T-cell (primary cell): ENCODE measurements at regions not wholly inside any gene's neighbourhood (a gene's known extent, or its start where the extent isn't known, plus 50 kb on each side); places are given as distances from the start of the nearest gene placed in this dataset.

ENCODE experiments used
- ATAC-seq, 4 experiments: fragments of 200-7000 bp in 3 of 4; fragments of 150-1000 bp in 1 of 4; cut with Tn5 transposase; replicated peaks in 1 of 4; 1 replicate in 3 of 4; 2 replicates in 1 of 4; pipeline ENCODE4 v1.10.0; 2021; ENCODE audit warnings: moderate library complexity in 3 of 4, mild to moderate bottlenecking in 2 of 4, moderate number of reproducible peaks in 1 of 4
- CTCF ChIA-PET, 2 donors: fragments of 300-600 bp; sonication (Branson Sonifier 250); formaldehyde crosslinking; loops; one replicate each; lab custom pipeline; 2022; ENCODE audit warnings: antibody characterized with exemption in 2 of 2; lab: Charles Lee
- POLR2A ChIA-PET, 2 donors: fragments of 300-600 bp; sonication (Branson Sonifier 250); formaldehyde crosslinking; loops; one replicate each; lab custom pipeline; 2022; ENCODE audit warnings: antibody characterized with exemption in 2 of 2; lab: Charles Lee
- DNase-seq, 35 experiments: peaks; one replicate each; pipeline versions ENCODE4 v3.0.0 to v3.0.0-alpha.2; 2013 to 2023
- H3K27ac ChIP-seq: one replicate; pipeline ENCODE4 v1.5.1; 2013; ENCODE audit warnings: low read length
- H3K27me3 ChIP-seq, 2 experiments: replicated peaks in 1 of 2; 1 replicate in 1 of 2; 2 replicates in 1 of 2; pipeline versions ENCODE4 v1.6.1 to v1.7.0; 2013; ENCODE audit warnings: low read length in 1 of 2, mixed read lengths in 1 of 2; ENCODE audit not compliant: control insufficient read depth in 2 of 2, insufficient read depth in 2 of 2; ENCODE audit errors: extremely low read depth in 1 of 2
- H3K36me3 ChIP-seq, 2 donors: 1 replicate in 1 of 2; 2 replicates in 1 of 2; pipeline versions ENCODE4 v1.6.1 to v1.7.0; 2013; ENCODE audit warnings: low read length in 1 of 2; ENCODE audit not compliant: control insufficient read depth in 2 of 2, insufficient read depth in 1 of 2; ENCODE audit errors: extremely low read depth in 1 of 2
- H3K4me1 ChIP-seq, 2 experiments: 1 replicate in 1 of 2; 2 replicates in 1 of 2; pipeline versions ENCODE4 v1.6.1 to v1.7.0; 2013; ENCODE audit warnings: low read length in 2 of 2, mixed read lengths in 1 of 2; ENCODE audit not compliant: insufficient read depth in 2 of 2, control insufficient read depth in 1 of 2; ENCODE audit errors: extremely low read depth in 1 of 2
- H3K4me3 ChIP-seq, 2 donors: 1 replicate in 1 of 2; 2 replicates in 1 of 2; pipeline versions ENCODE4 v1.5.1 to v1.7.0; 2013; ENCODE audit warnings: mild to moderate bottlenecking in 2 of 2, low read length in 1 of 2, moderate library complexity in 1 of 2; ENCODE audit not compliant: control insufficient read depth in 1 of 2; ENCODE audit errors: extremely low read depth in 1 of 2
- H3K9me3 ChIP-seq: 2 replicates; pipeline ENCODE4 v1.7.0; 2013
- H3K27ac Mint-ChIP-seq, 2 donors: one replicate each; pipeline ENCODE4 v1.8.0; 2020 to 2021; ENCODE audit warnings: mild to moderate bottlenecking in 2 of 2, mixed read lengths in 2 of 2
- H3K27me3 Mint-ChIP-seq, 2 donors: one replicate each; pipeline ENCODE4 v1.8.0; 2021 to 2022; ENCODE audit warnings: mixed read lengths in 2 of 2
- H3K36me3 Mint-ChIP-seq: one replicate; pipeline ENCODE4 v1.8.0; 2021; ENCODE audit warnings: mixed read lengths
- H3K4me1 Mint-ChIP-seq, 3 donors: one replicate each; pipeline ENCODE4 v1.8.0; 2020 to 2022; ENCODE audit warnings: mixed read lengths in 3 of 3, mild to moderate bottlenecking in 1 of 3
- H3K4me3 Mint-ChIP-seq, 3 donors: one replicate each; pipeline ENCODE4 v1.8.0; 2020 to 2022; ENCODE audit warnings: mild to moderate bottlenecking in 3 of 3, mixed read lengths in 3 of 3, moderate library complexity in 3 of 3
- H3K9me3 Mint-ChIP-seq, 3 donors: one replicate each; pipeline ENCODE4 v1.8.0; 2020 to 2022; ENCODE audit warnings: mixed read lengths in 3 of 3
- WGBS: methylation state at CpG from one replicate; pipeline ENCODE4 v1.1.5; 2013; ENCODE audit warnings: missing lambda C conversion rate; ENCODE audit not compliant: insufficient coverage; 5-methylcytosine and 5-hydroxymethylcytosine counted together

DNA sequence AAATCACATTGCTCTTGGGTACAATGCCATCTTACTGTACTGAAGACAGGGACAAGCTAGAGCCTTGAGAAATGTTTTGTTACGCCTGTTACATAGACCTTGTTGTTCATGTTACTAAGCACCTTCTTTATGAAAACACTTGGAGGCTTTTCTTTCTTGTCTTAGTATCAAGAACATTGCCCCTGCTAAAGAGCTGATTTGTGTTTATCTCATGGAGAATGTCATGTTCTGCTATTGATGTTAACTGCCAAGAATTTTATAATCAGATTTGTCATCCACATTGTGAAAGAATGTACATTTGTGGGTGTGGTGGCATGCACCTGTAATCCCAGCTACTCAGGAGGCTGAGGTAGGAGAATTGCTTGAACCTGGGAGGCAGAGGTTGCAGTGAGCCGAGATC is 431.3 kb upstream of the MDFIC2 start:
- Mint-ChIP-seq H3K27me3 (peaks cover 5 to 7% of the 10 kb centered on the region in 2 donors), H3K4me3 (no peak overlapping the region), H3K4me1 (no peaks in the 10 kb centered on the region), H3K36me3 (no peaks in the 10 kb centered on the region), H3K27ac (no peak overlapping the region), H3K9me3 (no peaks in the 10 kb centered on the region)
- WGBS, result 100% methylated on average over 1 of the region's 2 CpGs
- DNase-seq, result no peak
- Histone ChIP-seq H3K36me3 (no peaks in the 10 kb centered on the region), H3K27ac (no peak overlapping the region), H3K9me3 (no peaks in the 10 kb centered on the region), H3K27me3 (no peaks in the 10 kb centered on the region), H3K4me1 (no peaks in the 10 kb centered on the region), H3K4me3 (no peak overlapping the region)
- ChIA-PET POLR2A (no interaction called here), CTCF (no interaction called here)
- no peak for ATAC-seq

DNA sequence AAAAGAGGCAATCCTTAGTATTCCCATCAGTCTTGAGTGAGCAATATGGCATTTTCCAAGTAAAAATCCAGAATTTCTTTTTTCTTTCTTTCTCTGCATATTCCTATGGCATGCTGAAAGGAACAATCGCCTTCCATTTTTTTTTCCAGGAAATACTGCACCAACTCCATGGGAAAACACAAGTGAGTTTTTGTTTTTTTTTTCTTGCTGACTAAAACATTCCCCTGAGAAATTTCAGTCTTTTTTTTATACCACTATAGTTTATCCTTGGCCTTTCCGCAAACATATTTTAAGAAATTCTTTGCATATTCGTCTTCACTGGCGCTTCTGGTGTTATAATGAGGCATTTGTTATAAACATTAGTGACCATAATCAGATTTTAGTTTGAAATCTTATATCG is 429.6 kb upstream of the MDFIC2 start:
- Histone ChIP-seq H3K9me3 (no peaks in the 10 kb centered on the region), H3K36me3 (no peaks in the 10 kb centered on the region), H3K4me3 (no peak overlapping the region), H3K27ac (no peak overlapping the region), H3K4me1 (peaks cover 0 to 2% of the 10 kb centered on the region in 2 experiments), H3K27me3 (no peaks in the 10 kb centered on the region)
- Mint-ChIP-seq H3K4me3 (no peak overlapping the region), H3K36me3 (no peaks in the 10 kb centered on the region), H3K27me3 (peaks cover 5% of the 10 kb centered on the region in 2 donors), H3K4me1 (peaks cover 0 to 7% (median 6%) of the 10 kb centered on the region in 3 donors), H3K27ac (no peak overlapping the region), H3K9me3 (no peaks in the 10 kb centered on the region)
- no peak for ATAC-seq
- CTCF ChIA-PET, result no interaction called here
- POLR2A ChIA-PET, result no interaction called here
- DNase-seq, result no peak
- no CpG with 5 or more reads among the region's 5 CpGs for WGBS

DNA sequence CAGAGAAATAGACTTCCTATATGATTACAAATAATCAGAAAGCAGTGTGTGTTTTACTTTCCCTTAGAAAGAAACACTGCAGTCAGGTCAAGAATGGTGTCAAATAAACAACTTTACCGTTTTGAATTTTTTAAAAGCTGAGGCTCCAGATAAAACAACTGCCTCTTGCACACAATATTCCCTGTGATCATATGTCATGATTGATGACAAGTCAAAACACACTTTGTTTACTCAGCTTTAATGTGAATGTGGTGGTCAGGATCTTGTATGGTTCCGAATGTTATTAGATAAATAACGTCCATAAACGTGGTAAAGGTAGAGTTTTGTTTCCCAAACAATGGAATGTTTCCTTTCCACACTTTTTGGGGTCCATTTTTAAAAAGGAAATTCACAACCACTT is 428.4 kb upstream of the MDFIC2 start:
- Histone ChIP-seq H3K4me3 (no peak overlapping the region), H3K27me3 (no peaks in the 10 kb centered on the region), H3K36me3 (no peaks in the 10 kb centered on the region), H3K9me3 (no peaks in the 10 kb centered on the region), H3K4me1 (peaks cover 0 to 2% of the 10 kb centered on the region in 2 experiments), H3K27ac (no peak overlapping the region)
- ATAC-seq (no peak), DNase-seq (no peak)
- H3K27me3 Mint-ChIP-seq, result peaks cover 5% of the 10 kb centered on the region in 2 donors
- CTCF ChIA-PET, result no interaction called here
- H3K9me3 Mint-ChIP-seq, result no peaks in the 10 kb centered on the region
- H3K4me3 Mint-ChIP-seq, result no peak overlapping the region
- H3K27ac Mint-ChIP-seq, result no peak overlapping the region
- peaks cover 0 to 7% (median 6%) of the 10 kb centered on the region in 3 donors for H3K4me1 Mint-ChIP-seq
- WGBS, result no CpG with 5 or more reads among the region's 4 CpGs
- H3K36me3 Mint-ChIP-seq, result no peaks in the 10 kb centered on the region
- POLR2A ChIA-PET, result no interaction called here

DNA sequence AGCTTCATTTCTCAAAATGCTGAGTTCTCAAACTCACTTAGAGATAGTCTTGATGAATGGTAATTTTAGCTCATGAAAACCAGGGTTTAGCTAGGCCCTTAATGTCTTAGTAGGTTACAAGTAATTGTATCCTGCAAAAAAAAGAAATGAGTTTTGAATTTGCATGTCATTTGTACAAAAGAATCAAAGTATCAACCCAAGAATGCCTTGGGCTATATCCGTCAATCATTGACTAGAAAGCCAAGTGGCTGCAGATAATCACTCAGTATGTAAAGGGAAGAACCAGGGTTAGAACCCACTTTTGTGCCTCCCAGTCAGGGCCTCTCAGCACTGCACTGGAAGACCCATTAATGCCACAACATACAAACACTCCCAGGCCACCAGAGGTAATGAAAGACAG is 427.6 kb upstream of the MDFIC2 start:
- H3K9me3 Mint-ChIP-seq, result no peaks in the 10 kb centered on the region
- no peak overlapping the region for H3K27ac Mint-ChIP-seq
- peaks cover 2 to 5% of the 10 kb centered on the region in 2 donors for H3K27me3 Mint-ChIP-seq
- Histone ChIP-seq H3K9me3 (no peaks in the 10 kb centered on the region), H3K27ac (no peak overlapping the region), H3K4me1 (peaks cover 0 to 2% of the 10 kb centered on the region in 2 experiments), H3K27me3 (no peaks in the 10 kb centered on the region), H3K36me3 (no peaks in the 10 kb centered on the region), H3K4me3 (no peak overlapping the region)
- CTCF ChIA-PET, result no interaction called here
- H3K4me3 Mint-ChIP-seq, result no peak overlapping the region
- H3K36me3 Mint-ChIP-seq, result no peaks in the 10 kb centered on the region
- POLR2A ChIA-PET, result no interaction called here
- 100% methylated on average over 1 of the region's 1 CpG for WGBS
- DNase-seq, result no peak
- ATAC-seq, result no peak
- peaks cover 0 to 7% (median 6%) of the 10 kb centered on the region in 3 donors for H3K4me1 Mint-ChIP-seq

DNA sequence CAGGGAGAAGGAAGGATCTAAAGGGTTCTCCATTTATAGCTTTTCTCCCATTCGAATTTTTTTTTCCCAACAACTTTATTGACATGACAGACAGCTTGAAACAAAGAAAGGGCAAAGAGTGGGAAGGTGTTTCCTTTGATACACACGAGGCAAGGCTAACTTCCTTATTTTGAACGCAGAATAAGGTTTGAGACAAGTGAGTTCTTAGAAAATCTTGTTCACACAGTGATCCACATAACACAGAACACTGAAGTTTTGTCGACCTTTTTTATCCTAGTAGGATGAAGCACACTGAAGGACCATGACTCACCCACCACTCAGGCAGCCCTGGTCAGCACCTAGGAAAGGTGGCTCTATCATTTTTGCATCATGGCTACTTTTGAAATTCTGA is 425.8 kb upstream of the MDFIC2 start:
- H3K4me3 Mint-ChIP-seq, result no peak overlapping the region
- no peak for DNase-seq
- WGBS, result no CpG with 5 or more reads among the region's 4 CpGs
- no peak overlapping the region for H3K27ac Mint-ChIP-seq
- no peaks in the 10 kb centered on the region for H3K36me3 Mint-ChIP-seq
- CTCF ChIA-PET, result no interaction called here
- no peaks in the 10 kb centered on the region for H3K9me3 Mint-ChIP-seq
- no peak overlapping the region for H3K4me3 ChIP-seq
- H3K27ac ChIP-seq, result no peak overlapping the region
- POLR2A ChIA-PET, result no interaction called here
- ATAC-seq, result no peak
- H3K4me1 ChIP-seq, result peaks cover 0 to 2% of the 10 kb centered on the region in 2 experiments
- peaks cover 0 to 7% (median 6%) of the 10 kb centered on the region in 3 donors for H3K4me1 Mint-ChIP-seq
- no peaks in the 10 kb centered on the region for H3K36me3 ChIP-seq
- H3K9me3 ChIP-seq, result no peaks in the 10 kb centered on the region
- H3K27me3 ChIP-seq, result no peaks in the 10 kb centered on the region
- peaks cover 0 to 7% of the 10 kb centered on the region in 2 donors for H3K27me3 Mint-ChIP-seq

DNA sequence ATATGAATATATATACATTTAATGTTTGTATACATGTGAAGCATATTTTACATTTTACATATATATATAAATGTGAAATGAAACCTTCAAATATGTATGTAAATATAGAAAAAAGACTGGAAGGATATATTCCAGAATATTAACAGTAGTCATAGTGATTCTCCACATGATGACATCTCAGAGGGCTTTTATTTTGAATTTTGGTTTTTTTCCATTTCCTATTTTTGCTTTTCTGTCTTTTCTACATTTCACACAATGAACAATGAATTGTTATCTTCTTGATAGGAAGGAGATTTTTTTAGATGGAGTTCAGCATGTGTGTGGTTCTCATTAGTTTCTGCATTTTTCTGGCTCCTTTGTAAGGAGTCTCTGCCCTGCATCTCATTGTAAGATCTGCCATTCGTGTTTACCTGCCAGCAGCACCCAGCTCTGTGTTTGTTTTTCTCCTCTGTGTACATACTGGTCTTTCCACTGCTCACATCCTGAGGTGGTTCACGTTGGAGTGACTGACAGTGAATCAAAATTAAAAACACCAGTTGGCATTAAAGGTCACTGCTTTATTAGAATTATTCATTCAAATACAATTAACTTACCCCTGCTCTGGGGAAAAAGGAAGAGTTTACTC is 425.3 kb upstream of the MDFIC2 start:
- peaks cover 0 to 8% of the 10 kb centered on the region in 2 donors for H3K27me3 Mint-ChIP-seq
- H3K36me3 Mint-ChIP-seq, result no peaks in the 10 kb centered on the region
- 38% methylated on average over 1 of the region's 2 CpGs for WGBS
- H3K9me3 ChIP-seq, result no peaks in the 10 kb centered on the region
- H3K27ac ChIP-seq, result no peak overlapping the region
- H3K36me3 ChIP-seq, result no peaks in the 10 kb centered on the region
- DNase-seq, result no peak
- CTCF ChIA-PET, result no interaction called here
- no peak overlapping the region for H3K4me3 Mint-ChIP-seq
- POLR2A ChIA-PET, result no interaction called here
- no peaks in the 10 kb centered on the region for H3K9me3 Mint-ChIP-seq
- H3K27ac Mint-ChIP-seq, result no peak overlapping the region
- no peaks in the 10 kb centered on the region for H3K27me3 ChIP-seq
- peaks cover 0 to 7% (median 6%) of the 10 kb centered on the region in 3 donors for H3K4me1 Mint-ChIP-seq
- H3K4me1 ChIP-seq, result peaks cover 0 to 2% of the 10 kb centered on the region in 2 experiments
- ATAC-seq, result no peak
- H3K4me3 ChIP-seq, result no peak overlapping the region

DNA sequence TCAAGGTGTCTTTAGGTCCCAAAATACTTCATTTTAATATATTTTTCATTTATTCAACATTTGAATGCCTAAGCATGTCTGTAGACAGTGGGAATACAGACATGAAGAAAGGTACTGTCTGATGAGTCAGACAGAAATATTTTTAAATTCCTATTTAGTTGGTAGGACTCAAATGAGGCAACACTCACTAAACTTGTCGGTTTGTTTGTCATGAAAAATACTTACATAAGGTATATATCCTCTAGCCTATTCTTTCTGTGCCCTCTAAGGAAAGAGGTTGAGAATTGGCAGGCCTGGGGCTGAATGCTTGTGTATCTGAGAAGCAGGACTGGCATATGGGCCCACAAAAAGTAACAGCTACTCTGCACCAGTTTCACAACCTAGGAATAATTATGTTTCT is 423.6 kb upstream of the MDFIC2 start:
- H3K9me3 Mint-ChIP-seq, result no peaks in the 10 kb centered on the region
- Histone ChIP-seq H3K4me1 (peaks cover 0 to 2% of the 10 kb centered on the region in 2 experiments), H3K36me3 (no peaks in the 10 kb centered on the region), H3K27me3 (no peaks in the 10 kb centered on the region), H3K4me3 (no peak overlapping the region), H3K27ac (no peak overlapping the region), H3K9me3 (no peaks in the 10 kb centered on the region)
- no peaks in the 10 kb centered on the region for H3K36me3 Mint-ChIP-seq
- no CpG with 5 or more reads among the region's 1 CpG for WGBS
- no peak for ATAC-seq
- H3K27me3 Mint-ChIP-seq, result peaks cover 8% of the 10 kb centered on the region in 2 donors
- H3K4me3 Mint-ChIP-seq, result no peak overlapping the region
- CTCF ChIA-PET, result no interaction called here
- H3K4me1 Mint-ChIP-seq, result peaks cover 0 to 7% (median 6%) of the 10 kb centered on the region in 3 donors
- DNase-seq, result no peak
- H3K27ac Mint-ChIP-seq, result no peak overlapping the region
- POLR2A ChIA-PET, result no interaction called here
